HG02870 (cell line): ENCODE measurements at regions not wholly inside any gene's neighbourhood (a gene's known extent, or its start where the extent isn't known, plus 50 kb on each side); places are given as distances from the start of the nearest gene placed in this dataset.

Experiments
- ATAC-seq: cut with Tn5 transposase; IDR thresholded peaks from one replicate; pipeline ENCODE4 v1.9.1; 2021; ENCODE audit warnings: mild to moderate bottlenecking, moderate library complexity; ENCODE audit not compliant: unreplicated experiment

GRCh38 chr13:70424928-70425327 is 316.7 kb upstream of the KLHL1 start:
- no peak for ATAC-seq

- ATAC-seq: no peak
Observed at GRCh38 chr13:70424428-70424827, 316.2 kb upstream of the KLHL1 start.

DNA sequence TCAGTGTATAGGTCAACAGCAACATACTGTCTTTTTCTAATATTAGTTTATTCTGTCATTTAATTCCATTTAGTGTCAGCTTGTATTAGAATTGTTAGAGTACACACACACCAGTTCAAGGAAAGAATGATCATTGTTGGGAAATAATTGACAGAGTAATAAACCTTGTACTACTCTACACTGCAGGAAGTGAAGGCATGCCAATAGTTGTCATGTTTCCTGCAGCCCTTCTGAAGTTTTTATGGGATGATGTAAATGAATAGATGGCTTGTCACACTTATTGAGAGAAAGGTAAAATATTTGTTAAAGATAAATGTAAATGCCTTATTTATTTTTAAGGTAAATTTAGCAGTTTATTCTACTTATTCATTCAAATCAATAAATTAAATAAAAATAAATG is 306.9 kb upstream of the KLHL1 start:
- no peak for ATAC-seq

- no peak for ATAC-seq
Observed at GRCh38 chr13:70408865-70409264, 300.6 kb upstream of the KLHL1 start.

DNA sequence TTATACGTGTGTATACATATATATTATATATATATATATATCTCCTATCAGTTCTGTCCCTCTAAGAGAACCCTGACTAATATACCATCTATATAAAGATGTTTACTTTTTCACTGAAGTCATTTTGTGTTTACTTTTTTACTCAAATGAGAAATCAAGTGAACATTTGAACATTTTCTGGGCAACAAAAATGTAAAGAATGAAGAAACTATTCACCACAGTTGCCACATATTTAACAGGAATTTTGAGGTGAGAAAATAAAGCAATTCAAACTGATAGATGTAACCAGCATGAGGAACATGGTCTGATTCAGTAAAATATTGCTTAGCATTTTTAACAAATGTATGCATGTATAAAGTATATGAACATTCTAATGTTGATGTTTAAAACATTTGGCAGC is 299.2 kb upstream of the KLHL1 start:
- no peak for ATAC-seq

DNA sequence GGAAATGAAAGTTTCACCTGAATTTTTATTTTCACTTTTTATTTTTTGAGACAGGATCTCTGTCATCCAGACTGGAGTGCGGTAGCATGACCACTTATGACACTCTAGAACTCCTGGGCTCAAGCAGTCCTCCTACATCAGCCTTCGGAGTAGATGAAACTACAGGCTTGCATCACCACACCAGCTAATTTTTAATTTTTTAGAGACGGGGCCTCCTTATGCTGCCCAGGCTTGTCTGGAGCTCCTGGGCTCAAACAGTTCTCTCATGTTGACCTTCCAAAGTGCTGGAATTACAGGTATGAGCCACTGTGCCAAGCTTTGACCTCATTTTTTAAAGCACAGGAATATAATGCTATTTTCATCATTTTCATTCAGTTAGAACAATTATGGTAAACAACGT is 297.0 kb upstream of the KLHL1 start:
- no peak for ATAC-seq

DNA sequence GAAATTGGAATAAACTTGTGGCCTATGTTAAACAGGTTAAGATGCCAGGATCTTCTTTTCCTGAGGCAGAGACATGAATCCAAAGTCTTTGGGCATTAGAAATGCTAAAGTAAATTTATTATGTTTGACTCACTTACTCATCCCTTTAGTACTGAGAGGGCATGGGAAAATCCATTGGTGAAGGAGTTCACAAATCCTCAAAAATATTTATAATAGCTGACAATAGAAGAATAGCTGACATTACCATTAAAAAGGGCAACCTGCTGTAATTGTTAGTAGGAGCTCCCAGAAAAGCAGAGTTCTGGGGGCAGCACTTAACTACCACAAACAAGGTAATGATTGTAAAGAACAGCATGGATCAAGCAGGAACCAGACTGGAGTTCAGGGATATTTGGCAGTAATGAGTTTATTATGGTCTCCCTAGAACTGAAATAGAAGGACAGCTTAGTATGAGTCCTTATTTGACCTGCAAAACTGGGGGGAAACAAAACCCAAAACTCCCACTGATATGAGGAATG is 285.8 kb upstream of the KLHL1 start:
- no peak for ATAC-seq

- ATAC-seq: no peak
Observed at GRCh38 chr13:70391678-70392077, 283.4 kb upstream of the KLHL1 start.

DNA sequence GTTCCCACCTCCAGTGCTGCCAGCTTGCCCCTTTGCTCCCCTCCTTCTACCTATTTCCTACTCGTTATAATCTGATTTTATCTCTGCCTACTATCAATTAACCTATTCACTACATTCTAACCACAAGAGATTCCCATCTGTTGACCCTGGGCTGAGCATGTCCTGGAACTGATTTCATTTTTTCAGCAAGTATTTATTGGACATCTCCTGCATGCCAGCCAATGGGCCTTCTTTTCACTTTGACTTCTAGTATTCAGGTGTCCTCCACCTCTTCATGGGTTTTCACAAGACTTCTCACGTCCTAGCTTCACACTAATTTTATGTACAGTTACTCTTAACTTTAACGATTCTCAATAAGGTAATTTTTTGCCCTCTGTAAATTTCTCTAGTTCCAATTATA is 282.7 kb upstream of the KLHL1 start:
- no peak for ATAC-seq

DNA sequence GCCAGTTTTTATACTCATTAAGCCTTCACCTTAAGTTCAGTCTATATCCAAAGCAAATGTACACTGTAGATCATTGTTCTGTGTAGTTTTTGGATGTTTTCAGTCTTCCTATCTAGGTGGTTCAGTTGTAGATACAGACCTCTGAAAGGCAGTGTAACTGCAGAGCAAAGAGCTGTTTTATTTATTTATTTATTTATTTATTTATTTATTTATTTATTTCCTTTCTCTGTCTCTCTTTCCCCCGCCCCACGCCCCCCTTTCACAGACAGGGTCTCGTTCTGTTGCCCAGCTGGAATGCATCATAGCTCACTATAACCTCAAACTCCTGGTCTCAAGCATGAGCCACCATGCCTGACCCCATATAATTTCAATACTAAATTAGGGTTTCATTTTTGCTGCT is 281.8 kb upstream of the KLHL1 start:
- ATAC-seq: no peak

GRCh38 chr13:70388935-70389334 is 280.7 kb upstream of the KLHL1 start:
- no peak for ATAC-seq

DNA sequence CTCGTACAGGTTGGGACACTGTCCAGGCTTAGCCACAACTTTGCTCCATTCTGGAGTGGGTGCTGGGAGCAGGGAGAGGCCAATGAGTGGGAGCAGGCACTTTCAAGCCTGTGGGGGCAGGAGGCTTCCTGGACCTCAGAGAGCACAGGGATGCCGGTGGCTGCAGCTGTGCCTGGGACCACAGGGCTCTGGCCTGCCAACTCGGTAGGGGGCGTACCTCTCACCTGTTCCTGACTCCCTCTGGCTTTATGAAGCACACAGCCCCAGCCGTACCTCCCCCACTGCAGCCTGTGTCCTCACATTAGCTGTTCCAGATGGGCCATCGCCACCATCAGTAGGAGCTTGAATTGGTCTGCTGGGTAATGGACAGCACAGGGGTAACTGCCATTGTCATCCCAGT is 278.7 kb upstream of the KLHL1 start:
- no peak for ATAC-seq

GRCh38 chr13:70385852-70386251 is 277.6 kb upstream of the KLHL1 start:
- ATAC-seq: no peak

DNA sequence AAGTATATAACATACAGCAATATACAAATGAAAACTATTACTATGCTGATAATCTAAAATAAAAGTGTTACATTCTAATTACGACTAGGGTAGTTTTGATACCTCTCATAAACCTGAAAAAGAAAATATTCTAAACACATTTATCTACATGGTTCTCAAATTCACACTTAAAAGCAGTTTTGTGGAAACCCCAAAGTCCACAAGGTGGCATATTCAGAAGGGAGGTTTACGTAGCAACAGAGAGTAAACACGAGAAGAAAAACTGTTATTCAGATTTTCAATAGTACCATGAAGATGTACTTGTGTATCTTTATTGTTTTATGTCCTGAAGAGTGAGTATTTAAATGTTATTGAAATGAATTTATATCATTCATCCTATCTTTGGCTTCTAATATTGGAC is 275.9 kb upstream of the KLHL1 start:
- ATAC-seq: no peak

- ATAC-seq: no peak
Observed at GRCh38 chr13:70380809-70381208, 272.6 kb upstream of the KLHL1 start.

GRCh38 chr13:70375718-70376117 is 267.5 kb upstream of the KLHL1 start:
- no peak for ATAC-seq

DNA sequence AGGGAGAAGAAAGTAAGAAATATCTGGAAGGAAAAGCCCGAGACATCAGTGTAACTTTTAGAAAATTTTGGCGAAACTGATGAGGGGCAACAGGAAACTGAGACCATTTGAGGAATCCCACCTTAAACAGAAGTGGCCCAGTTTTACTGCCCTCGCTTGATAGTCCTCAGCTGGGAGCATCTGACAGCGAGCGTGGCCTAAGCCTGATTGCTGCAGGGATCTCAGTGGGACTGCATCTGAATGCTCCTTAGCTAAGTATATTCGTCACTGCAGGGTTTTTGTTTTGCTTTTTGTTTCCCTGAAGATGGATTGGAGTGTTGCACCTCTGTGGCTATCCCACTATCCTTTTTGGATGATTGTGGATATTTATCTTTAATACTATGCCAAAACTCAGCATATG is 262.7 kb upstream of the KLHL1 start:
- ATAC-seq: no peak

GRCh38 chr13:70366720-70367119 is 258.5 kb upstream of the KLHL1 start:
- no peak for ATAC-seq

- ATAC-seq: no peak
Observed at GRCh38 chr13:70363991-70364390, 255.7 kb upstream of the KLHL1 start.

GRCh38 chr13:70362820-70363570 is 254.7 kb upstream of the KLHL1 start:
- no peak for ATAC-seq

DNA sequence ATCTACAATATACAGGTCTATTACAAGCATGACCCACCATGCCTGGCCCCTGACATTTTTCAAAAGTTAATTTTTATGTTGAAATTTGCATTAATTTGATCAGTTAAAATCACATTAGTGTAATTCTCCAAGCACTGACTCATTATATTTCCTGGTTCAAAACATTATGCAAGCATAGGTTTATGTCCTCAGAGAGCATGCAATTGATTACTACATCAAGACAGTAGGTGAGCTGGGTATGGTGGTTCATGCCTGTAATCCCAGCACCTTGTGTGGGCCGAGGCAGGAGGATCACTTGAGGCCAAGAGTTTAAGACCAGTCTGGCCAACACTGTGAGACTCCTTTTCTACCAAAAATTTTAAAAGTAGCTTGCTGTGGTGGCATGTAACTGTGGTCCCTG is 248.8 kb upstream of the KLHL1 start:
- ATAC-seq: no peak

DNA sequence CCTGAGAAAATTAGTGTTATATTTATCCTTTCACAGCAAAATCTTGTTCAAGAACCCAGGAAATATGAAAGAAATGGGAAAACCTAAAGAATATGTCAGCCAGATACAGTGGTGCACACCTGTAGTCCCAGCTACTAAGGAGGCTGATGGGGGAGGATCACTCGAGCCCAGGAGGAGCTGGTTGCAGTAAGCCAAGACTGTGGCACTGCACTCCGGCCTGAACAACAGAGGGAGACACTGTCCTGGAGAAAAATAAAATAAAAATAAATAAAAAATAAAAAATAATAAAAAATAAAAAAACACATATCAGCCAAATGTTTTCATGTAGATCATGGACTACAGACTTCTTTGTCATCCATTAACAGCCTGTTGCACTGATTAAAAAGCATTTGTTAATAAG is 244.8 kb upstream of the KLHL1 start:
- ATAC-seq: no peak
